ENCODE measurements at regions not wholly inside any gene's neighbourhood (a gene's known extent, or its start where the extent isn't known, plus 50 kb on each side); places are given as distances from the start of the nearest gene placed in this dataset.

DNA sequence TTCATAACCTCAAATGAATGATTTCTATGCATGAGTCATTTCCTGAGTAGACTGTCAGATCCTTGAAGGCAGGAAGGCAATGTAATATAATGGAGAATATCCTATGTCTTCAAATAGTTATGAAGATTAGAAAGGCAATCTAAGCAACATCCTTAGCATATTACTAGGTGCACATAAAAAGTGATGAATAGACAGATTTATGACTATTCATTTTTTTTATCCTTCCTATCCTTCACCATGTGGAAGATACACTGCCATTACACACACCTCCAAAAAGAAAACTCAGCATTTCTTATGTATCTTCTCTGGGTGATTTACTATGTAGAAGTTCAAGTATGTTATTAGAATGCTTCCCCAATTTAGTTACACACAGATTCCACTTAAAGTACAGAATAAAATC lies 126.4 kb upstream of the MAF start:
- DNase-seq = no peak

- DNase-seq = no peak
Observed at GRCh38 chr16:79725051-79725450, 124.5 kb upstream of the MAF start.

DNA sequence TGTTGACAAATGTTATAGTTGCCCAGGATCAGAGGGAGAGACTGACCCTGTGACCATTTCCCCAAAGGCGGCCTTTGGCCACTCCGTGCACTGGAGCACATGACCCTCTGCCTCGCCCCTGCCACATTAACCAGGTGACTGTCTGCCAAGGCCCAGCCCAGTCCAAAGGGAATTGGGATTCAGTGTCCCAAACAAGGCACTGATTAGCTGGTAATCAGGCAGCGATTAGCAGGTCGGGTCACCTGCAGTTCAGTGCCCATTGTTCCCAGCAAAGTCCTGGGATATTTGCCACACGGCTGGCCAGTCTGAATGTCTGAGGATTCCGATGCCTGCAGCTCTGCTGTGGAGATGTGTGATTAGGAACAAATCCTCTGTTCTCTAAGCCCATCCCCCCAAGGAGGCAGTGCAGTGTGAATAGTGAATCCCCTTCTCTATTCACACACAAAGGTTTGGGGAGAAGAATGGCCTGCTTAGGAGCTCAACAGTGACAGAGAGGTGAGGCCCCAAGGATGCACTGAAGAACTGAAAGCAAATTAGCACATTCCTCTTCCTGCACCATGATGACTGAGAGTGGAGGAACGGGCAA lies 123.1 kb upstream of the MAF start:
- no peak for DNase-seq

DNA sequence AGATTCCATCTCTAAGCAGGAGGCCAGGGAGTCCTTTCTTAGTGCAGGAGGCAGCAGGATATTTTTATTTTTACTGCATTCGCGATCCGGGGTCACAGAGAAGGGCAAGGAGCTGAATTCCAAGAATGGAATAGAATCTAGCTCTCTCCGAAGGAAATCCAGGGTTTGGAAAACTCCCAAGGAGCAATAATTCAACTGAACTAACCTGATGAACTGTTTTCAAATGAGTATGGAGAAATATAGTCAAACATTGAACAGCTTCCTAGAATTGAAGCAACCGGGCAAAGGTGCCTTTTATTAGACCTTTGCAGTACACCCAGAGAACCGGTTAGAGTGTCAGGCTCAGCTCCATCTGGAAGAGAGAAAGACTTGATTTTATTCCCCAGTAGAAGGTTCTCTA lies 120.7 kb upstream of the MAF start:
- DNase-seq = no peak

- no peak for DNase-seq
Observed at GRCh38 chr16:79717333-79718137, 117.0 kb upstream of the MAF start.

- DNase-seq = no peak
Observed at GRCh38 chr16:79716645-79717332, 116.3 kb upstream of the MAF start.

- DNase-seq = no peak
Observed at GRCh38 chr16:79715061-79715460, 114.5 kb upstream of the MAF start.

DNA sequence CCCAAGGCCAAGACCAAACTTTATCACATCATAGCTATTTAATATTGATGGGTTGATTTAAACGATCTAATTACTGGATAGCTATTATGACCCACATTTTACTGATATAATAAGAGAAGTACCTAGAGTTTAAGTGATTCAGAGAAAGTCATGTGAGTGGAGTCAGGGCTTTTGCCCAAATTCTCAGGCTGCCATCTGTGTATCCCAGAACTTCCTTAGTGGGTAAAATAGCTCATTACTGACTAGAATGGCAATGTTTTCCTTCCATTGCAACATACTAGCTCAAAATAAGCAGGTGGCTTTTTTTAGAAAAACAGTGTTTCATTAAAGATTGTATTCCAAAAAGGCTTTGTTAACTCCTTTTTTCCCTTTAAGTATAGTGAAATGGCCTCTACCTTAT lies 113.9 kb upstream of the MAF start:
- no peak for DNase-seq

- DNase-seq = no peak
Observed at GRCh38 chr16:79713609-79714309, 113.2 kb upstream of the MAF start.

GRCh38 chr16:79712276-79712675 lies 111.7 kb upstream of the MAF start:
- DNase-seq = no peak

GRCh38 chr16:79707876-79708275 lies 107.3 kb upstream of the MAF start:
- no peak for DNase-seq

DNA sequence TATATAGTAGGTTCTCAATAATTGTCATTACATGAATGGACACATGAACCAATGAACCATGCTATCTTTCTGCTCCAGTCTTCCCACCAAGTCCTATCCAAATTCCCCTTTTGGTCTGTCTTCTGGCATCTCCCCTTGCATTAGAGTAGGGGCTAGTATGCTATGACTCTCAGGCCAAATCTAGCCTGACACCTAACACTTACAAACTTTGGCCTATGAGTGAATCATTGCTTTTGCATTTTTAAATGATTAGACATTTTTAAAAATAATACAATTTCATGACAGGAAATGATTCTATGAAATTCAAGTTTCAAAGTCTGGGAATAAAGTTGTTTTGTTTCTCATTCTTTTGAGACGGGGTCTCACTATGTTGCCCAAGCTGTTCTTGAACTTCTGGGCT lies 102.5 kb upstream of the MAF start:
- no peak for DNase-seq

DNA sequence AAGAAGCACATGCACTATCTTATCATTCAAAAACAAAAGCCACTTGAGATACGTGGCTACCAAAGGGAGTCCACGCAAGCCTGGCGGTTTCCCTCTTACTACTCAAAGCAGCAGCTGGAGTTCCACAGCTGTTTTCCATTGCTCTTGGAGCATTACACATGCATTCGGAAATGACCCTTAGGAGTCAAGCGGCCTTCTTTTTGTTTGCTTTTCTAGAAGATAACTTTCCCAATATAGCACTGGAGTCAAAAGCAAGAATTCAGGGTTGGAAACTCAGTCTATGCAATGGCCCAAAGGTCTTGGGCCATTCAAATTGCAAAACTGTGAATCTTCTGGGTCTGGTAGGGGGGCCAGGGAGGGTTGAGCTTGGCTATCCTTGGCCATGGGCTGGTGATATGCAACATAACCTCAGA lies 97.8 kb upstream of the MAF start:
- no peak for DNase-seq

GRCh38 chr16:79697562-79698112 lies 97.1 kb upstream of the MAF start:
- no peak for DNase-seq

DNA sequence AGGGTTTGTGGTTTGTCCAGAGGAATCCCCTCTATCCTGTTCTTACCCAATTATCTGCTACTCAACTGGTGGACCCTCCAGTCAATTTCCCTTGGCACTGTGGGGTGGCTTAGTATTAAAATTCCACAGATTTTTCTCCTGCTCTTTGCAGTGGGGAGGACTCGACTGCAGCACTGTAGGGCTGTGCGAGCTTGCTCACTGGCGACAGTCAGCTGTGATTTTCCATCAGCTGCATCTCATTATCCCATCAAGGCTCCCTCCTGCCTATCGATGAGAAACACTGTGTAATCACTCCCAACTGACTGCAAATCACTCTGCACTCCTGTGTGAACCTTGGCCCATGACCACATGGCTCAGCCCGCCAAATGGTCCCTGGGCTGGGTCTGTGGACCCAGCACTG lies 90.5 kb upstream of the MAF start:
- no peak for DNase-seq

DNA sequence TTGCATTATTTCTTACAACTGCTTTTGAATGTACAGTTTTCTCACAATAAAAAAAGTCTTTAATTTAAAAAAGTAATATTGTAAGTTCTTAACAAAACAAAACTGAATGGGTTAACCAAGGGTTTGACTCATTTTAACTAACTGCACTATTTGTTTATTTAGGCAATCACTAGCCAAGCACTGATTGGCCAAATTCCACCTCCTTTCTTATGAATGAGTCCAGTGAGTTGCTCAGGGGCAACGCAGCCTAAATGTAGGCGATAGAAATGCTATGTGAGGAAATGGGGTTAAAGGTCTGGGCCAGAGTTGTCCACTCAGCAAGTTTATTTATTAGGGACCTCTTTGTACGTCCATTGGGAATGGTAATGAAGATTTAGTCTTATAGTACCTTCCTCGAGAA lies 89.6 kb upstream of the MAF start:
- DNase-seq = no peak

DNA sequence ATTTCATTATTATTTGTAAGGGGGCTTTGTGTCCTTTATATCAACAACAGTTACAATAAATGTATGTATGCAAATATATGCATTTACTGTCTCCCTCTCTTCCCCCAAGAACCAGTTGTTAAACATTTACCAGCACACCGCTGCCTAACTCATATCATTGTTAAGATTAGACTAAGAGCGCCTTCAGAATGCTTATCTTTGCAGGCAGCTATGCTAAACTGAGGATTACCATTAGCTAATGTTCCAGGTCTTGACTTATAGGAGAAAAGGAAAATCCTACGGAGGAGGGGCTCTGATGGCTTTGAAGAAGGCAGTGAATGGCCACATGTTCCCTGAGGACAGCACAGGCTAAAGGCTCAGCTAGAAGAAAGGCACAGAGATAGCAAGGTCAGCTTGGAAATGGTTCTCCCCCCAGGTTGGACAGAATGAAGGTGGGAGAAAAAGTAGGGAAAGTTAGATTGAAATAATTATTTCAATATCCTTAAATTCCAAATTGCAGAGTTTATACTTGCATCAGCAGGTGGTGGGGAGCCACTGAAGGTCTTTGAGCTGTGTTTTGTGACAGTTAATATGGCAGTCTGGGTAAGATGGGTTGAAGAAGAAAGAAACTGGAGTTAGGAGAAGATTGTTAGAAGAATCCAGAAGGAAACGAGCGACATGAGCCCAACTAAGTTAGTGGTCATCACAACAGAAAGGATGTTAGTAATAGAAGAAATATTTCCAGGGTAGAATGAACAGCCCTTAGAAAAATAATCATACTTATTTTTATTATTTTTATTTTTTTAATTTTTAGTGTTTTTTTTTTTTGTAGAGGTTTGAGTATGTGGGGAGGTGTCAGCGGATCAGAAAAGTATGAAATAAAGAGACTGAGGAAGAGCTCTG lies 87.0 kb upstream of the MAF start:
- DNase-seq = no peak

DNA sequence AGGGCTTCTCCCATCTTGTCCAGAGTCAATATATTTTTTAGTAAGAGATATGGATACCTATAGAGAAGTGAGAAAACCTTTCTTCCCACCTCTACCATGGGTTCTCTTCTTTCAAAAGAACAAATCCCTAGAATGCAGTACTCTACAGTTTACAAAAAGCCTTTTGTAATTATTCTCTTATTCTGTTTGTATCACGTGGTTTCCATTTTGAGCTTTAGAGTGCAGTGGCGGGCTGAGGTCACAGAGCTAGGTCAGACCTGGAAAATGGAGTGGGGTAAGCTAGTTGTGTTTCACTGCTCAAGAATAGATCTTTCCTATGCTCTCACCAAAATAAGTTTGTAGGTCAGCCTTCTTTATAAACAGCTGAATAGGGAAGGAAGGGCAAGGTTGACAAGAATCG lies 85.3 kb upstream of the MAF start:
- no peak for DNase-seq

DNA sequence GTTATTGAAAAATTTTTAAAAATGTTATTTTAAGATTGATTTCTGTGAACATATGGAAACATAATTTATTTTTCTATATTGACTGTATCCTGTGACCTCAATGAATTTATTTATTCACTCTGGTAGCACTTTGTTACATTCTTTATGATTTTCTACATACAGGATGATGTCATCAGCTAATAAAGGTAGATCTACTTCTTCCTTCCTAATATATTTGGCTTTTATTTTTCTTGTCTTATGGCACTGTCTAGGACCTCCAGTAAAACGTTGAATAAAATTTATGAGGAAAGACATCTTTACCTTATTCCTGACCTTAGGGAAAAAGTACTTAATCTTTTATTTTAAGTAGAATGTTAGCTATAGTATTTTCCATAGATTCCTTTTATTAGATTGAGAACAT lies 78.8 kb upstream of the MAF start:
- DNase-seq = no peak

- DNase-seq = no peak
Observed at GRCh38 chr16:79677799-79678530, 77.4 kb upstream of the MAF start.

DNA sequence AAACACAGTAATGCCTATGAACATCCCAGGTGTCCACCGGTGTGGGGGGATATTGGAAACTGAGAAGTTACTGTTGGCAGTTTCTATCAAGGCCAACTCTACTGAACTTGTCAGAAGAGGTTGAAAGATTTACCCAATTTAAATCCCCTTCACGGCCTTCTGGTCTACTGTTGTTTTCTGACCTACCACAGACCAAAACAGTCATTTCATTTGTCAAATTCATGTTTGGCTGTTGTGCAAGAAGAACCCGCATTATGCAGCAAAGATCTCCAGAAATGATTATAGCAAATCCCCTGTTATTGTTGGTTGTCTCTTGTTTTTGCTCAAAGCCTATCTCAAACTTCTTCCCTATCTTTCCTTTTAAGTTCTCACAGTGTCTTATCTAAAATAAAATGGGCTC lies 73.1 kb upstream of the MAF start:
- no peak for DNase-seq

- DNase-seq = no peak
Observed at GRCh38 chr16:79672524-79672923, 72.0 kb upstream of the MAF start.
